Esophagus muscularis mucosa (tissue), 4 donors: ENCODE measurements at regions not wholly inside any gene's neighbourhood (a gene's known extent, or its start where the extent isn't known, plus 50 kb on each side); places are given as distances from the start of the nearest gene placed in this dataset.

ENCODE experiments used
- DNase-seq: peaks from one replicate; pipeline ENCODE4 v3.0.0-alpha.2; 2017; ENCODE audit errors: extremely low spot score
- H3K27ac ChIP-seq, 4 donors: fragments of 200-600 bp; sonication (generic); replicated peaks in 1 of 4; 1 replicate in 3 of 4; 2 replicates in 1 of 4; pipeline ENCODE4 v1.5.1; 2016 to 2019; ENCODE audit warnings: mild to moderate bottlenecking in 1 of 4
- H3K27me3 ChIP-seq, 4 donors: fragments of 200-600 bp; sonication (generic); one replicate each; pipeline versions ENCODE4 v1.5.1 to v1.6.0; 2016 to 2019
- H3K36me3 ChIP-seq, 4 donors: fragments of 200-600 bp; sonication (generic); one replicate each; pipeline ENCODE4 v1.5.1; 2016 to 2019
- H3K4me1 ChIP-seq, 4 donors: fragments of 200-600 bp; sonication (generic); one replicate each; pipeline ENCODE4 v1.5.1; 2016 to 2019
- H3K4me3 ChIP-seq, 4 donors: fragments of 200-600 bp; sonication (generic); 1 replicate in 2 of 4; 2 replicates in 2 of 4; pipeline ENCODE4 v1.5.1; 2016 to 2019; ENCODE audit warnings: mild to moderate bottlenecking in 4 of 4, moderate library complexity in 1 of 4
- H3K9me3 ChIP-seq, 4 donors: fragments of 200-600 bp; sonication (generic); 1 replicate in 3 of 4; 2 replicates in 1 of 4; pipeline ENCODE4 v1.5.1; 2016 to 2019
- CTCF ChIP-seq, 3 experiments: fragments of 200-600 bp in 2 of 3; fragments of 450-650 bp in 1 of 3; sonication (generic) in 2 of 3; IDR thresholded peaks; one replicate each; pipeline ENCODE4 v1.5.1; 2017 to 2019; ENCODE audit warnings: antibody characterized with exemption in 3 of 3, mild to moderate bottlenecking in 2 of 3, moderate library complexity in 1 of 3
- EP300 ChIP-seq: sonication (generic); formaldehyde crosslinking; IDR thresholded peaks from one replicate; pipeline ENCODE4 v1.6.1; 2017; ENCODE audit warnings: antibody characterized with exemption
- POLR2A ChIP-seq: fragments of 450-650 bp; IDR thresholded peaks from one replicate; pipeline ENCODE4 v1.6.1; 2017; ENCODE audit warnings: antibody characterized with exemption, moderate library complexity, mild to moderate bottlenecking, low read depth
- POLR2AphosphoS5 ChIP-seq, 2 donors: sonication (generic); formaldehyde crosslinking; IDR thresholded peaks; one replicate each; pipeline ENCODE4 v1.6.1; 2017; ENCODE audit warnings: antibody characterized with exemption in 2 of 2
- WGBS: methylation state at CpG from one replicate; pipeline ENCODE4 v1.1.5; 2018; 5-methylcytosine and 5-hydroxymethylcytosine counted together
- intact Hi-C: fragments of 100-400 bp; cut with DNase I; formaldehyde crosslinking; loops from one replicate; pipeline ENCODE4 v1.15.1; 2023

GRCh38 chr12:22115711-22116110, 69.7 kb downstream of the CMAS start:
- Histone ChIP-seq H3K9me3 (no peaks in the 10 kb centered on the region), H3K4me3 (no peak overlapping the region), H3K4me1 (peaks cover 0 to 29% (median 18%) of the 10 kb centered on the region in 4 donors), H3K36me3 (no peaks in the 10 kb centered on the region), H3K27ac (no peak overlapping the region), H3K27me3 (no peaks in the 10 kb centered on the region)
- WGBS = 82% methylated on average over 4 of the region's 4 CpGs
- intact Hi-C loops = no loop called here
- no peak for DNase-seq
- TF ChIP-seq POLR2AphosphoS5 (IDR thresholded peaks at IDR 0.05) (no peak), EP300 (no peak), CTCF (IDR thresholded peaks at IDR 0.05) (no peak), POLR2A (no peak)

GRCh38 chr12:22116376-22116775, 70.4 kb downstream of the CMAS start:
- TF ChIP-seq POLR2A (no peak), POLR2AphosphoS5 (IDR thresholded peaks at IDR 0.05) (no peak)
- intact Hi-C loops = no loop called here

GRCh38 chr12:22117563-22118237, 71.7 kb downstream of the CMAS start:
- Histone ChIP-seq H3K27ac (no peak overlapping the region), H3K9me3 (no peaks in the 10 kb centered on the region), H3K27me3 (no peaks in the 10 kb centered on the region), H3K36me3 (no peaks in the 10 kb centered on the region), H3K4me3 (no peak overlapping the region), H3K4me1 (peaks cover 0 to 37% (median 27%) of the 10 kb centered on the region in 4 donors)
- WGBS = 78% methylated on average over 3 of the region's 3 CpGs
- TF ChIP-seq POLR2AphosphoS5 (IDR thresholded peaks at IDR 0.05) = no peak
- no peak for DNase-seq
- intact Hi-C loops = no loop called here

More at GRCh38 chr12:22116376-22116775, 70.4 kb downstream of the CMAS start:
- Histone ChIP-seq H3K27ac (no peak overlapping the region), H3K36me3 (no peaks in the 10 kb centered on the region), H3K9me3 (no peaks in the 10 kb centered on the region), H3K4me1 (peaks cover 0 to 29% (median 18%) of the 10 kb centered on the region in 4 donors), H3K4me3 (no peak overlapping the region), H3K27me3 (no peaks in the 10 kb centered on the region)
- no peak for DNase-seq
- WGBS = 90% methylated on average over 5 of the region's 5 CpGs

- TF ChIP-seq POLR2A (no peak), EP300 (no peak), CTCF (IDR thresholded peaks at IDR 0.05) (no peak), POLR2AphosphoS5 (IDR thresholded peaks at IDR 0.05) (no peak)
- 85% methylated on average over 3 of the region's 3 CpGs for WGBS
- intact Hi-C loops = no loop called here
Measured at GRCh38 chr12:22118238-22118790, 72.3 kb downstream of the CMAS start.

GRCh38 chr12:22121224-22121623, 75.2 kb downstream of the CMAS start:
- 53% methylated on average over 4 of the region's 4 CpGs for WGBS
- peaks cover 0 to 29% (median 18%) of the 10 kb centered on the region in 4 donors for H3K4me1 ChIP-seq
- no peak overlapping the region for H3K27ac ChIP-seq
- no peaks in the 10 kb centered on the region for H3K36me3 ChIP-seq
- intact Hi-C loops = no loop called here
- TF ChIP-seq POLR2AphosphoS5 (IDR thresholded peaks at IDR 0.05) (no peak), POLR2A (no peak), CTCF (IDR thresholded peaks at IDR 0.05) (peak in 1 of 3 experiments; percentile 6), EP300 (no peak)
- no peak overlapping the region for H3K4me3 ChIP-seq
- no peaks in the 10 kb centered on the region for H3K9me3 ChIP-seq
- DNase-seq = no peak
- H3K27me3 ChIP-seq = no peaks in the 10 kb centered on the region

More at GRCh38 chr12:22118238-22118790, 72.3 kb downstream of the CMAS start:
- Histone ChIP-seq H3K4me3 (no peak overlapping the region), H3K27ac (no peak overlapping the region), H3K9me3 (no peaks in the 10 kb centered on the region), H3K36me3 (no peaks in the 10 kb centered on the region), H3K4me1 (peaks cover 0 to 41% (median 28%) of the 10 kb centered on the region in 4 donors), H3K27me3 (no peaks in the 10 kb centered on the region)
- DNase-seq = no peak
